CD4-positive, alpha-beta T cell treated with Interleukin-4 for 4 hours (primary cell): ENCODE measurements at regions not wholly inside any gene's neighbourhood (a gene's known extent, or its start where the extent isn't known, plus 50 kb on each side); places are given as distances from the start of the nearest gene placed in this dataset.
"Not testable (repeated sequence)": the region's sequence is repeated elsewhere in the genome, so short reads cannot be mapped to it uniquely, and the experiment has no call there.

ENCODE experiments used
- DNase-seq: peaks from one replicate; pipeline ENCODE4 v3.0.0-alpha.2; 2020

GRCh38 chr1:146318715-146319114, 89.9 kb upstream of the NOTCH2NLA start:
- not testable (repeated sequence) for DNase-seq

GRCh38 chr1:146317785-146318184, 89.0 kb upstream of the NOTCH2NLA start:
- DNase-seq = not testable (repeated sequence)

DNA sequence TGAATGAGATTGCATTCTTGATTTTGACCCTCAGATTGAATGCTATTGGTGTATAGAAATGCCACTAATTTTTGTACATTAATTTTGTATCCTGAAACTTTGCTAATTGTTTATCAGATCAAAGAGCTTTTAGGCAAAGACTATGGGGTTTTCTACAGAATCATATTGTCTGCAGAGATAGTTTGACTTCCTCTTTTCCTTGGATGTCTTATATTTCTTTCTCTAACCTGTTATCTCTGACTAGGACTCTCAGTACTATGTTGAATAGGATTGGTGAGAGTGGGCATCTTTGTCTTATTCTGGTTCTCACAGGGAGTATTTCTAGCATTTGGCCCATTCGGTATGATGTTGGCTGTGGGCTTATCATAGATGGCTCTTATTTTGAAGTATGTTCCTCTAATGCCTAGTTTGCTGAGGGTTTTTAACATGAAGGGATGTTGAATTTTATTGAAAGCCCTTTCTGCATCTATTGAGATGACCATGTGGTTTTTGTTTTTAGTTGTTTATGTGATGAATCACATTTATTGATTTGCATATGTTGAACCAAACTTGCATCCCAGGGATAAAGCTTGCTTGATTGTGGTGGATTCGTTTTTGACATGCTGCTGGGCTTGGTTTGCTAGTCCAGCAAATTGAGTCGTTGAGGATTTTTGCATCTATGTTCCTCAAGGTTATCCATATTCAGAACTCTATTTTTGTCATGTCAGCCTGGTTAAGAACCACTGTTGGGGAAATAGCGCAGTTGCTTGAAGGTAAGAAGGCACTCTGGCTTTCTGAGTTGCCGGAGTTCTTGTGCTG, 85.8 kb upstream of the NOTCH2NLA start:
- DNase-seq = not testable (repeated sequence)

DNA sequence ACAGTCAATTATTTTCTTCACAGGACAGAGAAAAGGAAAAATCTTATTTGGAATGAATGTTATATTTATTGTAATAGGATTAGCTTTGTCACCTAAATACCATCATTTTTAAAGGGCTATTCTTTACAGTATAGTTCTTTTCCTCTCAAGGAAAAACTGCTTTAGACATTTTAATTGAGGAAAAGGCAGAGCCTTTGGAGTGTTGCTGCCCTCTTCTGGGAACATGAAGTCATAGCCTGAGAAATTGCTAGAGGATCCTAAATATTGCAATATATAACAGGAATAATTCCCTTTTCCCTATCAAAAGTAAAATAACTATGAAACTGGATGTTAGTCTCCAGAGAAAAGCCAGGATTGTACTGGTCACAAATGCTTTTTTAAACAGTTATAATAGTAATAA, 81.8 kb upstream of the NOTCH2NLA start:
- not testable (repeated sequence) for DNase-seq

DNA sequence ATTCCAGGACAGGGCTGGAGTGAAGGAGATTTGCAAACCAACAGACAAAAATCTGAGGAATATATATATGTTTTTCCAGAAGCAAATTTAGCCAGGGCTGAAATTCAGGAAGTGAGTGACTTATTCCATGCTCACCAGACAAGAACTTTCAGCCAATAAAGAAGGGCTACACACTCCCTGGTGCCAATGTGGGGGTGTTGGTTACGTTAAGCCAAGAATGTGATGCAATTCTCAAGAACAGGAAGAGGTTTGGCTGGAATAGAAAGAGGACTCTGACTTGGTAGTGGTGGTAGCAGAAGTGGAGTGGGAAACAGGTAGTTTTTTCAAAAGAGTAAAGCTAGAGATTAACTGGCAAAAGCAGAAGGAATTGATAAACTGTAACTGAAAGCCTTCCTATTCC, 80.6 kb upstream of the NOTCH2NLA start:
- not testable (repeated sequence) for DNase-seq

GRCh38 chr1:146308892-146309291, 80.1 kb upstream of the NOTCH2NLA start:
- DNase-seq = not testable (repeated sequence)

GRCh38 chr1:146308152-146308551, 79.3 kb upstream of the NOTCH2NLA start:
- not testable (repeated sequence) for DNase-seq

DNA sequence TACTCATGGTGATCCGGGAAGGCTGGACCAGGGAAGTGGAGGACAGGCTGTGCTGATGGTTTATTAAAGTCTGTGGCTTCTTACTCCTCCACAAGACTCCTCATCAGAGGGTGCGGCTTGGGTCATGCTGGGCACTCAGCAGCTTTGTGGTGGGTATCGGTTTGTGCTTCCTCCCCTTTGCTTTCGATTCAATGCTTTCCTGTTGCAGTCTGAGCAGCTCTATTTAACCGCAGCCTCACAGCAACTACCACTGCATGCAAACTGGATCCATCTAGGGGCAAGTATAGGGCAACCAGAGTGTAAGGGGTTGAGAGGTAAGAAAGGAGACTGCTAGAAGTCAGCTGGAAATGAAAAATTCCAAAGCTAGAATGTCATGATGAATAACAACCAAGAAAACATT, 78.8 kb upstream of the NOTCH2NLA start:
- DNase-seq = not testable (repeated sequence)

DNA sequence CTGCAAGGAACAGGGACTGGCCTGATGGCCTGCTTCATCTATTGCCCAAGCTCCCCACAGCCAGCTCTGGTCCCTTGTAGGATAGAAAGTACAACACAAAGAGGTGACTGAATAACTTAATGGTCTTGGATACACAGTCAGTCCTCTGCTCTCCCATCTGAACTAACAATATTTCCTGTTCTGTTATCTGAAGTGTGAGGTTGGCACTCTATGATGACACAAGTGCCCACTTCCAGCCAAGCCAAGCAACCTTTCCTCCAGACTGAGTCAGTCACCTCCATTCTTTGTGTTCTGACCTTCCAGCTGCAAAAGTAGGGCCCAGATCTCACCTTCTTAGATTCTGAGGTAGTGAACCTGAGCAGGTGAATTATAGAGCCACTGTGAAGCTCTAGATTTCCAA, 77.8 kb upstream of the NOTCH2NLA start:
- not testable (repeated sequence) for DNase-seq

DNA sequence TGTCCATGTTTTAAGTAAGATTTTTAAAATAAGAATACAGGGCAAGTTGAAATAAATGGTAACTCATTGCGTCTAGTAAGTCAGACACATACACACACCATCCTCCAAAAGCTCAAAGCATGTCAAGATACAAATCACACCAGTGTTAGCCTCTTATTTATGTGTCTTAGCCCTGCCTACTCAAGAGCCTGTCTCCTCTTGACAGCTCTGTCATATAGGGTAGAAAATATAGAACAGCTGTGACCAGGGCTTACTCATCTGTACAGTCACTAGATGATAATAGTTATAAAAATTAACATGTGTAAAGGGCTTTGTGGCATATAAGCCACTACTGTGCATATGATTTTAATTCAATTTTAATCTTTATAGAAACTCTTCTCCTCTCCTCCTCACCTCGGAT, 76.6 kb upstream of the NOTCH2NLA start:
- DNase-seq = not testable (repeated sequence)

DNA sequence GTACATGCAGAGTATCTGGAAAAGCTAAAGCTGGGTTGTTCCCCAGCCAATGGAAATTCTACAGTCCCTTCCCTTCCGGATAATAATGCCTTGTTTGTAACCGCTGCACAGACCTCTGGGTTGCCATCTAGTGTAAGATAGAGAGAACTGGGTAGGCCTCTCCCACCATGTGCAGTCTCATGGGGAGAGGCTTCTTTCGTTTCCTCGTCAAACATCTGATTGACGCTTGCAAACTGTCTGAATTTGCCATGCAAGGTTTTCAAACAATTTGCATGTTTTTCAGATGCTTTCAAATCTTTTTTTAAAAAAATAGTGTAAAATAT, 69.7 kb upstream of the NOTCH2NLA start:
- not testable (repeated sequence) for DNase-seq

DNA sequence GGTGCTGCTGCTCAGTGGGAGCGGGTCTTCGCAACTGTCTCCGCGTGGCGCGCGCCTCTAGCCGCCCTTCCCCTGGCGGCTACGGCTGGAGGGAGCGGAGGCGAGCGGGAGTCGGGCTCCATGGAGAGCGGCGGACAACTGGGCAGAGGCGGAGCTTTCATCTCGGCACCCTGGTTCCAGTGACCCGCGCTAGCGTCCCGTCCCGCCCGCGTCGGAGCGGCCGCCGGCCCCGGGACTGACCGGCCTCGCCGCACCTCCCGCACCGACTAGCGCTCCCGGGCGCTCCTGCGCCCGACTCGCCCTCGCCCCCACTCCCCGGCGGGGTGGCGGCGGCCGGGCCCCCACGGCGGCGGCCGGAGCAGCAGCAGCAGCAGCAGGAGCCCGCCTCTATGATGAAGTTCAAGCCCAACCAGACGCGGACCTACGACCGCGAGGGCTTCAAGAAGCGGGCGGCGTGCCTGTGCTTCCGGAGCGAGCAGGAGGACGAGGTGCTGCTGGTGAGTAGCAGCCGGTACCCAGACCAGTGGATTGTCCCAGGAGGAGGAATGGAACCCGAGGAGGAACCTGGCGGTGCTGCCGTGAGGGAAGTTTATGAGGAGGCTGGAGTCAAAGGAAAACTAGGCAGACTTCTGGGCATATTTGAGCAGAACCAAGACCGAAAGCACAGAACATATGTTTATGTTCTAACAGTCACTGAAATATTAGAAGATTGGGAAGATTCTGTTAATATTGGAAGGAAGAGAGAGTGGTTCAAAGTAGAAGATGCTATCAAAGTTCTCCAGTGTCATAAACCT, 69.2 kb upstream of the NOTCH2NLA start:
- DNase-seq = not testable (repeated sequence)

GRCh38 chr1:146292940-146293936, 64.4 kb upstream of the NOTCH2NLA start:
- DNase-seq = not testable (repeated sequence)

- DNase-seq = not testable (repeated sequence)
These were observed 63.6 kb upstream of the NOTCH2NLA start for GRCh38 chr1:146292424-146292823.

DNA sequence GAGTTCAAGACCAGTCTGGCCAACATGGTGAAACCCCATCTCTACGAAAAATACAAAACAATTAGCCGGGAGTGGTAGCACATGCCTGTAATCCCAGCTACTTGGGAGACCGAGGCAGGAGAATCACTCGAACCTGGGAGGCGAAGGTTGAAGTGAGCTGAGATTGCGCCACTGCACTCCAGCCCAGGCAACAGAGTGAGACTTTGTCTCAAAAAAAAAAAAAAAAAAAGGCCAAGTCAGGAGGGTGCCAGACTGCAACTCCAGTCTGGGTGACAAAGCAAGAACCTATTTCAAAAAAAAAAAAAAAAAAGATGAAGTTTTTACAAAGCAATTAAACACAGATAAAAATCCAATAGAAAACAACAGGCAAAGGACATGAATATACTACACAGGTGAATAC, 59.1 kb upstream of the NOTCH2NLA start:
- not testable (repeated sequence) for DNase-seq

GRCh38 chr1:146284760-146285159, 55.9 kb upstream of the NOTCH2NLA start:
- not testable (repeated sequence) for DNase-seq

- DNase-seq = not testable (repeated sequence)
These were observed 54.7 kb upstream of the NOTCH2NLA start for GRCh38 chr1:146283527-146283880.

- not testable (repeated sequence) for DNase-seq
These were observed 54.1 kb upstream of the NOTCH2NLA start for GRCh38 chr1:146282807-146283526.

GRCh38 chr1:146281522-146281921, 52.7 kb upstream of the NOTCH2NLA start:
- DNase-seq = not testable (repeated sequence)

DNA sequence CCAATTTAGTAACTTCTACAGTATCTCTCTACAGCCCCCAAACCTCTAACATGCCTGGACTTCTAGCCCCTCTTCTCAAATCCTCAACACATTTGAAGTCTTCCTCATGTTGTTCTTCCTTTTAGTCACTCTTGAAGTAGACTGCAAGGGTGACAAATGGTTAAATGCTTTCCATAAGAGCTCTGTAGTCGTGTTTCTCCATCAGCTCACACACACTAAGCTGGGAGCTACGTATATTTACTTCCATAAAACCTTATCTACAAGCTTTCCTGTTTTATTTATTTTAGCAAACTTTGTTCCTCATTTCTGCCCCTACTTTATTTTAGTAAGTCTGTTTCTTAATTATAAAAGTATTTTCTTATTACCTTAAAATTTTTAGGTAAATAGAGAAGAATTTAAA, 49.9 kb upstream of the NOTCH2NLA start:
- not testable (repeated sequence) for DNase-seq
